ENCODE measurements at regions not wholly inside any gene's neighbourhood (a gene's known extent, or its start where the extent isn't known, plus 50 kb on each side); places are given as distances from the start of the nearest gene placed in this dataset.
"Not testable (repeated sequence)": the region's sequence is repeated elsewhere in the genome, so short reads cannot be mapped to it uniquely, and the experiment has no call there.

DNA sequence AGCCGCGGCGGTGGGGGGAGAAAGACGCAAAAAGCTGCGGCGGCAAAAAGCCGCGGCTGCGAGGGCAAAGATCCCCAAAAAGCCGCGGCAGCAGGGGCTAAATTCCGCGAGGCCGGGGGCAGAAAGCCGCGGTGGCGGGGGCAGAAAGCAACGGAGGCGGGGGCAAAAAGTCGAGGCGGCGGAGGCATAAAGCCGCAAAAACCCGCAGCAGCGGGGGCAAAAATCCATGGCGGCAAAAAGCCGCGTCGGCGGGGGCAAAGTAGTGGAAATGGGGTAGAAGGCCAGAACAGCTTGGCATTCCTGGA, 1669.2 kb downstream of the RPIA start:
- TF ChIP-seq, protein P1, sequence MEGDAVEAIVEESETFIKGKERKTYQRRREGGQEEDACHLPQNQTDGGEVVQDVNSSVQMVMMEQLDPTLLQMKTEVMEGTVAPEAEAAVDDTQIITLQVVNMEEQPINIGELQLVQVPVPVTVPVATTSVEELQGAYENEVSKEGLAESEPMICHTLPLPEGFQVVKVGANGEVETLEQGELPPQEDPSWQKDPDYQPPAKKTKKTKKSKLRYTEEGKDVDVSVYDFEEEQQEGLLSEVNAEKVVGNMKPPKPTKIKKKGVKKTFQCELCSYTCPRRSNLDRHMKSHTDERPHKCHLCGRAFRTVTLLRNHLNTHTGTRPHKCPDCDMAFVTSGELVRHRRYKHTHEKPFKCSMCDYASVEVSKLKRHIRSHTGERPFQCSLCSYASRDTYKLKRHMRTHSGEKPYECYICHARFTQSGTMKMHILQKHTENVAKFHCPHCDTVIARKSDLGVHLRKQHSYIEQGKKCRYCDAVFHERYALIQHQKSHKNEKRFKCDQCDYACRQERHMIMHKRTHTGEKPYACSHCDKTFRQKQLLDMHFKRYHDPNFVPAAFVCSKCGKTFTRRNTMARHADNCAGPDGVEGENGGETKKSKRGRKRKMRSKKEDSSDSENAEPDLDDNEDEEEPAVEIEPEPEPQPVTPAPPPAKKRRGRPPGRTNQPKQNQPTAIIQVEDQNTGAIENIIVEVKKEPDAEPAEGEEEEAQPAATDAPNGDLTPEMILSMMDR (IDR thresholded peaks at IDR 0.05), result not testable (repeated sequence)
- not testable (repeated sequence) for TF ChIP-seq POLR2A (IDR thresholded peaks at IDR 0.05)

Data from esophagus squamous epithelium (tissue), 4 donors.